GM12873 (cell line): ENCODE measurements at regions not wholly inside any gene's neighbourhood (a gene's known extent, or its start where the extent isn't known, plus 50 kb on each side); places are given as distances from the start of the nearest gene placed in this dataset.

Source experiments
- CTCF ChIP-seq: IDR thresholded peaks from 2 replicates; pipeline ENCODE4 v1.5.1; 2012; ENCODE audit warnings: low read depth, mild to moderate bottlenecking, moderate library complexity, low read length, control low read depth; ENCODE audit not compliant: insufficient read depth; ENCODE audit errors: missing control alignments

DNA sequence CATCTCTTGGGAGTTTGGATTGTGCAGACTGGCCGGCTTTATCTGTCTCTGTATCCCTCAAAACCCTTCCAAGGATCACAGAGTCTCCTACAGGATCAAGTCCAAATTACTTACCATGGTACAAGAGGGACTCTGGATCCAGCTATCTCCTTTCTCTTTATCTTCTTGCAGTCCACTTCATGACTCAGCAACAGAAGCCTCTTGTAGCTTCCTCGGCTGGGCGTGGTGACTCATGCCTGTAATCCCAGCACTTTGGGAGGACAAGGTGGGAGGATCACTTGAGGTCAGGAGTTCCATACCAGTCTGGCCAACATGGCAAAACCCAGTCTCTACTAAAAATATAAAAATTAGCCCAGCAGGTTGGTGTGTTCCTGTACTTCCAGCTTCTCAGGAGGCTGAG is 189.7 kb downstream of the BCAT1 start:
- no peak for TF ChIP-seq CTCF

DNA sequence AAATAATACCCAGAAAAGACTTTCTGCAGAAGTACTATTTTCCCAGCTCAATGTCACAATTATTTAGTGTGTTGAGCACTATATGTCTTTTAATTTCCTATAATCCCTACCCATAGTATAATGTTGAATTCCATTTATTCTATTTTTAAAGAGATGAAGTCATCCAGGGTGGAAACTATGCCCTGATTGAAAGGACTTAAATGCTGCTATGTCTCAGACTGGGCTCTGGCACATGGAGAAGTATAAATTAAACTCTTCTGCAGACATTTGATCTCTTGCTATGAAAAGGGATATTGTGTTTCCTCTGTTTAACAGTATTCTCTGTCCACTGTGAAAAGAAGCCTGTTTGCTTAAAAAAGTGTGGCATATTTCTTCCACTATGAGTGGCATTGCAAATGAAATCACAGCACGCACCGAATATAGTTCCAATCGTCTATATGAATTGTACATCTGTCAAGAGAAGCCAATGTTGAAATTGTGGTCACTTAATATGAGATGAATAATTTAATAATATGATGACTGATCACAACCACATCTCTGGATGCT is 192.3 kb downstream of the BCAT1 start:
- TF ChIP-seq CTCF, result no peak

GRCh38 chr12:24754690-24755638 is 193.9 kb downstream of the BCAT1 start:
- no peak for TF ChIP-seq CTCF

- no peak for TF ChIP-seq CTCF
Observed at GRCh38 chr12:24752763-24753462, 196.0 kb downstream of the BCAT1 start.

- no peak for TF ChIP-seq CTCF
Observed at GRCh38 chr12:24751181-24751580, 197.7 kb downstream of the BCAT1 start.

DNA sequence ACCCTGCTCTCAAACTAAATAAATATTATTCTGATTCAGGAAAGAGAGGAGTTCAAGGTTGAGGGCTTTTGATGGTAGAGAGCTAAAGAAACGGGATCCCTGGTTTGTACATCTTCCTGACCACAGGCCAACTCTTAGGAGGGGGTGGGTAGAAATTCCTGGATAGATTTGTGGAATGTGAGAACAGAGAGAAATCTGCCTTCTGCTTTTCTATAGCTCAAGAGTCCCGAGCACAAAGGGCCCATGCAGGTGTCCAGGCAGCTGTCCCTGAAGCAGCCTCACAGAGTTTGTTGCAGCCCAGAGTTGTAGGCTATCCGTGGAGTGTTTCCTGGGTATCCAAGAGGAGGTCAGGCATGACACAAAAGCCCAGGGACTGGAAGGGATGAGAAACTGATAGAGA is 198.6 kb downstream of the BCAT1 start:
- no peak for TF ChIP-seq CTCF

- no peak for TF ChIP-seq CTCF
Observed at GRCh38 chr12:24749171-24749570, 199.7 kb downstream of the BCAT1 start.
